HEK293 (cell line): ENCODE measurements at regions not wholly inside any gene's neighbourhood (a gene's known extent, or its start where the extent isn't known, plus 50 kb on each side); places are given as distances from the start of the nearest gene placed in this dataset.

ENCODE experiments used
- GFI1B ChIP-seq: fragments of 450-650 bp; formaldehyde crosslinking; IDR thresholded peaks from 2 replicates; pipeline ENCODE4 v1.5.1; 2016; ENCODE audit warnings: missing biosample characterization, missing genetic modification characterization
- MZF1 ChIP-seq: fragments of 450-650 bp; formaldehyde crosslinking; IDR thresholded peaks from 2 replicates; pipeline ENCODE4 v1.5.1; 2017; ENCODE audit warnings: missing biosample characterization, missing genetic modification characterization, borderline replicate concordance
- YY1 ChIP-seq: fragments of 450-650 bp; formaldehyde crosslinking; IDR thresholded peaks from 2 replicates; pipeline ENCODE4 v1.5.1; 2018; ENCODE audit warnings: missing biosample characterization, missing genetic modification characterization
- ZNF174 ChIP-seq: fragments of 450-650 bp; formaldehyde crosslinking; IDR thresholded peaks from 2 replicates; pipeline ENCODE4 v1.5.0; 2017; ENCODE audit warnings: missing biosample characterization, mild to moderate bottlenecking, missing genetic modification characterization
- ZNF311 ChIP-seq: fragments of 450-650 bp; formaldehyde crosslinking; IDR thresholded peaks from 2 replicates; pipeline ENCODE4 v1.5.1; 2017; ENCODE audit warnings: missing biosample characterization, missing genetic modification characterization, borderline replicate concordance
- ZNF510 ChIP-seq: fragments of 450-650 bp; formaldehyde crosslinking; IDR thresholded peaks from 2 replicates; pipeline ENCODE4 v1.5.1; 2018; ENCODE audit warnings: mild to moderate bottlenecking, missing genetic modification characterization, missing biosample characterization; ENCODE audit not compliant: insufficient replicate concordance
- ZNF544 ChIP-seq: fragments of 450-650 bp; formaldehyde crosslinking; IDR thresholded peaks from 2 replicates; pipeline ENCODE4 v1.5.0; 2017; ENCODE audit warnings: missing biosample characterization, missing genetic modification characterization
- ZXDB ChIP-seq: fragments of 450-650 bp; formaldehyde crosslinking; IDR thresholded peaks from 2 replicates; pipeline ENCODE4 v1.5.1; 2016; ENCODE audit warnings: missing biosample characterization, missing genetic modification characterization
- TF ChIP-seq, protein P1 (sequence below): fragments of 450-650 bp; formaldehyde crosslinking; IDR thresholded peaks from 2 replicates; pipeline ENCODE4 v1.5.1; 2016; ENCODE audit warnings: missing biosample characterization, missing genetic modification characterization, low read depth
- TF ChIP-seq, protein P2 (sequence below): fragments of 450-650 bp; formaldehyde crosslinking; IDR thresholded peaks from 2 replicates; pipeline ENCODE4 v1.5.1; 2016; ENCODE audit warnings: missing biosample characterization, missing genetic modification characterization
- TF ChIP-seq, protein P3 (sequence below): fragments of 450-650 bp; IDR thresholded peaks from 2 replicates; pipeline ENCODE4 v1.5.1; 2018; ENCODE audit warnings: missing biosample characterization, missing genetic modification characterization
- TF ChIP-seq, protein P4 (sequence below): fragments of 450-650 bp; IDR thresholded peaks from 2 replicates; pipeline ENCODE4 v1.5.1; 2018; ENCODE audit warnings: missing biosample characterization, mild to moderate bottlenecking, missing genetic modification characterization
- TF ChIP-seq, protein P5 (sequence below): fragments of 450-650 bp; formaldehyde crosslinking; IDR thresholded peaks from 2 replicates; pipeline ENCODE4 v1.5.1; 2016; ENCODE audit warnings: missing biosample characterization, missing genetic modification characterization, borderline replicate concordance
- TF ChIP-seq, protein P6 (sequence below): fragments of 450-650 bp; formaldehyde crosslinking; IDR thresholded peaks from 2 replicates; pipeline ENCODE4 v1.5.1; 2016; ENCODE audit warnings: missing biosample characterization, missing genetic modification characterization

DNA sequence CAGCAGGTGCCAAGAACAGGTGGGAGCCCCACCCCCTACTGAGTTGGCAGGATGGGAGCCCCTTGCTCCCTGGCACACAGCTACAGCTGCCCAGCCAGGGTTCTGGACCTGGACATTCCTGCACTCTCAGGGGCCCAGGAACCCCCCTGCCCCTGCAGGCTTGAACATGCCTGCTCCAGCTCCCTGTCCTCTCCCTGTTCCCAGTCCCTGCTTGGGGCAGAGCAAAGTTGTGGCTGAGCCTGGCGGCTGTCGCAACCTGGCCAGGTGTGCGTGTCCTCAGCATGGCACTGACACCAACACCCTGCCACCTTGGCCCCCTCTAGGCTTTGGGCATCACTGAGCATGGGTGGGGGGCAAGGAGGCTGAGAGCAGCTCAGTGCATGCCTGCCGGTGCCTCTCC lies 491.2 kb upstream of the NOX3 start:
- TF ChIP-seq, protein P1, sequence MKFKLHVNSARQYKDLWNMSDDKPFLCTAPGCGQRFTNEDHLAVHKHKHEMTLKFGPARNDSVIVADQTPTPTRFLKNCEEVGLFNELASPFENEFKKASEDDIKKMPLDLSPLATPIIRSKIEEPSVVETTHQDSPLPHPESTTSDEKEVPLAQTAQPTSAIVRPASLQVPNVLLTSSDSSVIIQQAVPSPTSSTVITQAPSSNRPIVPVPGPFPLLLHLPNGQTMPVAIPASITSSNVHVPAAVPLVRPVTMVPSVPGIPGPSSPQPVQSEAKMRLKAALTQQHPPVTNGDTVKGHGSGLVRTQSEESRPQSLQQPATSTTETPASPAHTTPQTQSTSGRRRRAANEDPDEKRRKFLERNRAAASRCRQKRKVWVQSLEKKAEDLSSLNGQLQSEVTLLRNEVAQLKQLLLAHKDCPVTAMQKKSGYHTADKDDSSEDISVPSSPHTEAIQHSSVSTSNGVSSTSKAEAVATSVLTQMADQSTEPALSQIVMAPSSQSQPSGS: no peak
- TF ChIP-seq, protein P2, sequence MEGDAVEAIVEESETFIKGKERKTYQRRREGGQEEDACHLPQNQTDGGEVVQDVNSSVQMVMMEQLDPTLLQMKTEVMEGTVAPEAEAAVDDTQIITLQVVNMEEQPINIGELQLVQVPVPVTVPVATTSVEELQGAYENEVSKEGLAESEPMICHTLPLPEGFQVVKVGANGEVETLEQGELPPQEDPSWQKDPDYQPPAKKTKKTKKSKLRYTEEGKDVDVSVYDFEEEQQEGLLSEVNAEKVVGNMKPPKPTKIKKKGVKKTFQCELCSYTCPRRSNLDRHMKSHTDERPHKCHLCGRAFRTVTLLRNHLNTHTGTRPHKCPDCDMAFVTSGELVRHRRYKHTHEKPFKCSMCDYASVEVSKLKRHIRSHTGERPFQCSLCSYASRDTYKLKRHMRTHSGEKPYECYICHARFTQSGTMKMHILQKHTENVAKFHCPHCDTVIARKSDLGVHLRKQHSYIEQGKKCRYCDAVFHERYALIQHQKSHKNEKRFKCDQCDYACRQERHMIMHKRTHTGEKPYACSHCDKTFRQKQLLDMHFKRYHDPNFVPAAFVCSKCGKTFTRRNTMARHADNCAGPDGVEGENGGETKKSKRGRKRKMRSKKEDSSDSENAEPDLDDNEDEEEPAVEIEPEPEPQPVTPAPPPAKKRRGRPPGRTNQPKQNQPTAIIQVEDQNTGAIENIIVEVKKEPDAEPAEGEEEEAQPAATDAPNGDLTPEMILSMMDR: no peak
- TF ChIP-seq ZNF510 (tag by site-specific recombination) (no peak), ZNF174 (no peak), GFI1B (no peak), ZNF311 (tag by site-specific recombination) (no peak), MZF1 (tag by site-specific recombination) (no peak), YY1 (tag by site-specific recombination) (no peak), ZXDB (tag by site-specific recombination) (no peak), ZNF544 (no peak)
- TF ChIP-seq, protein P3, sequence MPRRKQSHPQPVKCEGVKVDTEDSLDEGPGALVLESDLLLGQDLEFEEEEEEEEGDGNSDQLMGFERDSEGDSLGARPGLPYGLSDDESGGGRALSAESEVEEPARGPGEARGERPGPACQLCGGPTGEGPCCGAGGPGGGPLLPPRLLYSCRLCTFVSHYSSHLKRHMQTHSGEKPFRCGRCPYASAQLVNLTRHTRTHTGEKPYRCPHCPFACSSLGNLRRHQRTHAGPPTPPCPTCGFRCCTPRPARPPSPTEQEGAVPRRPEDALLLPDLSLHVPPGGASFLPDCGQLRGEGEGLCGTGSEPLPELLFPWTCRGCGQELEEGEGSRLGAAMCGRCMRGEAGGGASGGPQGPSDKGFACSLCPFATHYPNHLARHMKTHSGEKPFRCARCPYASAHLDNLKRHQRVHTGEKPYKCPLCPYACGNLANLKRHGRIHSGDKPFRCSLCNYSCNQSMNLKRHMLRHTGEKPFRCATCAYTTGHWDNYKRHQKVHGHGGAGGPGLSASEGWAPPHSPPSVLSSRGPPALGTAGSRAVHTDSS (tag by site-specific recombination): no peak
- TF ChIP-seq, protein P4, sequence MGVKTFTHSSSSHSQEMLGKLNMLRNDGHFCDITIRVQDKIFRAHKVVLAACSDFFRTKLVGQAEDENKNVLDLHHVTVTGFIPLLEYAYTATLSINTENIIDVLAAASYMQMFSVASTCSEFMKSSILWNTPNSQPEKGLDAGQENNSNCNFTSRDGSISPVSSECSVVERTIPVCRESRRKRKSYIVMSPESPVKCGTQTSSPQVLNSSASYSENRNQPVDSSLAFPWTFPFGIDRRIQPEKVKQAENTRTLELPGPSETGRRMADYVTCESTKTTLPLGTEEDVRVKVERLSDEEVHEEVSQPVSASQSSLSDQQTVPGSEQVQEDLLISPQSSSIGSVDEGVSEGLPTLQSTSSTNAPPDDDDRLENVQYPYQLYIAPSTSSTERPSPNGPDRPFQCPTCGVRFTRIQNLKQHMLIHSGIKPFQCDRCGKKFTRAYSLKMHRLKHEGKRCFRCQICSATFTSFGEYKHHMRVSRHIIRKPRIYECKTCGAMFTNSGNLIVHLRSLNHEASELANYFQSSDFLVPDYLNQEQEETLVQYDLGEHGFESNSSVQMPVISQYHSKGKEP (tag by site-specific recombination): no peak
- TF ChIP-seq, protein P5, sequence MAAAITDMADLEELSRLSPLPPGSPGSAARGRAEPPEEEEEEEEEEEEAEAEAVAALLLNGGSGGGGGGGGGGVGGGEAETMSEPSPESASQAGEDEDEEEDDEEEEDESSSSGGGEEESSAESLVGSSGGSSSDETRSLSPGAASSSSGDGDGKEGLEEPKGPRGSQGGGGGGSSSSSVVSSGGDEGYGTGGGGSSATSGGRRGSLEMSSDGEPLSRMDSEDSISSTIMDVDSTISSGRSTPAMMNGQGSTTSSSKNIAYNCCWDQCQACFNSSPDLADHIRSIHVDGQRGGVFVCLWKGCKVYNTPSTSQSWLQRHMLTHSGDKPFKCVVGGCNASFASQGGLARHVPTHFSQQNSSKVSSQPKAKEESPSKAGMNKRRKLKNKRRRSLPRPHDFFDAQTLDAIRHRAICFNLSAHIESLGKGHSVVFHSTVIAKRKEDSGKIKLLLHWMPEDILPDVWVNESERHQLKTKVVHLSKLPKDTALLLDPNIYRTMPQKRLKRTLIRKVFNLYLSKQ: no peak
- TF ChIP-seq, protein P6, sequence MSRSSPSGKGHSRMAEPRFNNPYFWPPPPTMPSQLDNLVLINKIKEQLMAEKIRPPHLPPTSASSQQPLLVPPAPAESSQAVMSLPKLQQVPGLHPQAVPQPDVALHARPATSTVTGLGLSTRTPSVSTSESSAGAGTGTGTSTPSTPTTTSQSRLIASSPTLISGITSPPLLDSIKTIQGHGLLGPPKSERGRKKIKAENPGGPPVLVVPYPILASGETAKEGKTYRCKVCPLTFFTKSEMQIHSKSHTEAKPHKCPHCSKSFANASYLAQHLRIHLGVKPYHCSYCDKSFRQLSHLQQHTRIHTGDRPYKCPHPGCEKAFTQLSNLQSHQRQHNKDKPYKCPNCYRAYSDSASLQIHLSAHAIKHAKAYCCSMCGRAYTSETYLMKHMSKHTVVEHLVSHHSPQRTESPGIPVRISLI (tag by site-specific recombination): no peak
